ENCODE measurements at regions not wholly inside any gene's neighbourhood (a gene's known extent, or its start where the extent isn't known, plus 50 kb on each side); places are given as distances from the start of the nearest gene placed in this dataset.

DNA sequence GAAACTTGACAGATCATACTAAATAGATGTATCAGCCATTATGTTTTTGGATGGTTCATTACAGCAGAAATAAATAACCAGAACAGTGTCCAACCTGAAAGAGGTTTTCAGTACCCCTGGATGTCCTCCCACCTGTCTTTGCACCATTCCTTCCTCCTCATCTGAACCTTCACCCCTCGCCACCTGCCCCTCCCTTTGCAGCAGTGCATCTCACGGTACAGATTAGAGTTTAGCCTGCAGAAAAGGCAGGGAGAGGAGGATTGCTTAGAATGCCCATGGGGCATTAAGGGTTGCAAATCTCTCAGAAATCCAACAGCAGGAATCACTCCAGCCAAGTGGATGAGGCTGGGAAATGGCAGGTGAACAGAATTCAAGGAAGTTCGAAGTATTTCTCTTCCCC lies 155.0 kb downstream of the HS3ST2 start:
- Mint-ChIP-seq H3K4me3 (ENCODE audit: low read depth, unreplicated experiment) (no peak overlapping the region), H3K36me3 (ENCODE audit: insufficient read depth, unreplicated experiment) (no peaks in the 10 kb centered on the region), H3K4me1 (ENCODE audit: low read depth, unreplicated experiment) (peaks cover 9% of the 10 kb centered on the region), H3K27me3 (ENCODE audit: unreplicated experiment) (peaks cover 88% of the 10 kb centered on the region), H3K27ac (ENCODE audit: unreplicated experiment) (no peak overlapping the region), H3K9me3 (ENCODE audit: low read depth, unreplicated experiment) (no peaks in the 10 kb centered on the region)
- CTCF ChIA-PET: no interaction called here
- no TSS peak for BruUV-seq (replicated peaks)
- no peak for DNase-seq
- TF ChIP-seq, protein P1, sequence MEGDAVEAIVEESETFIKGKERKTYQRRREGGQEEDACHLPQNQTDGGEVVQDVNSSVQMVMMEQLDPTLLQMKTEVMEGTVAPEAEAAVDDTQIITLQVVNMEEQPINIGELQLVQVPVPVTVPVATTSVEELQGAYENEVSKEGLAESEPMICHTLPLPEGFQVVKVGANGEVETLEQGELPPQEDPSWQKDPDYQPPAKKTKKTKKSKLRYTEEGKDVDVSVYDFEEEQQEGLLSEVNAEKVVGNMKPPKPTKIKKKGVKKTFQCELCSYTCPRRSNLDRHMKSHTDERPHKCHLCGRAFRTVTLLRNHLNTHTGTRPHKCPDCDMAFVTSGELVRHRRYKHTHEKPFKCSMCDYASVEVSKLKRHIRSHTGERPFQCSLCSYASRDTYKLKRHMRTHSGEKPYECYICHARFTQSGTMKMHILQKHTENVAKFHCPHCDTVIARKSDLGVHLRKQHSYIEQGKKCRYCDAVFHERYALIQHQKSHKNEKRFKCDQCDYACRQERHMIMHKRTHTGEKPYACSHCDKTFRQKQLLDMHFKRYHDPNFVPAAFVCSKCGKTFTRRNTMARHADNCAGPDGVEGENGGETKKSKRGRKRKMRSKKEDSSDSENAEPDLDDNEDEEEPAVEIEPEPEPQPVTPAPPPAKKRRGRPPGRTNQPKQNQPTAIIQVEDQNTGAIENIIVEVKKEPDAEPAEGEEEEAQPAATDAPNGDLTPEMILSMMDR (IDR thresholded peaks at IDR 0.05; ENCODE audit: unreplicated experiment): no peak
- intact Hi-C loops (cut with micrococcal nuclease; ENCODE audit: unreplicated experiment): no loop called here

DNA sequence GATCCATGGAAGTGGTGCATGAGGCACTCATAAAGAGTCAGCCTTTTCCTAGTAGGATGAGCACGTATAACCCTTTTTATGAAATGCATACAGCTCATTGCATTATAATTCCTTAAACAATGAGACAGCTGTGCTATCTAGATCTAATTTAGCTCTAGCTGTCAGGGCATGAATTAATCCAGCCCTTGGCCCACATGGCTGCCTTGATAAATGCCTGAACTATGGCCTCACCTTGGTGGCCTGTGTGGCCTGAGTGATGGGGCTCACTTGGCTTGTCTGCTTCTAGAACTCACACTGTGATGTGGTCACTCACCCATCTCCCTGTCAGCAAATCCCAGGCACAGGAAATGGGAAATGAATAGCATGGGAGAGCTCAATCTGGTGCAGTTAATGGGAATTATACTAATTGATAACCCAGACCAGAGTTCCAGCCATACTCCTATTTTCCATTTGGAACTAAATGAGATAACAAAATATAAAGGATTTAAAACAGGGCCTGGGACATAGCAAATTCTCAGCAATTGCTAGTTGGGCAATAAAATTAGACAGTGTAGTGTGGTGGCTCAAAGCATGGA lies 153.6 kb downstream of the HS3ST2 start:
- Mint-ChIP-seq H3K4me1 (ENCODE audit: low read depth, unreplicated experiment) (peaks cover 9% of the 10 kb centered on the region), H3K27me3 (ENCODE audit: unreplicated experiment) (peaks cover 88% of the 10 kb centered on the region), H3K4me3 (ENCODE audit: low read depth, unreplicated experiment) (no peak overlapping the region), H3K27ac (ENCODE audit: unreplicated experiment) (no peak overlapping the region), H3K9me3 (ENCODE audit: low read depth, unreplicated experiment) (no peaks in the 10 kb centered on the region), H3K36me3 (ENCODE audit: insufficient read depth, unreplicated experiment) (no peaks in the 10 kb centered on the region)
- CTCF ChIA-PET: interaction anchor here (1.7 kb wide), 1 partner anchor 10 kb away, joined by 5 read pairs; no protein-coding TSS in a partner anchor
- TF ChIP-seq, protein P1 (IDR thresholded peaks at IDR 0.05; ENCODE audit: unreplicated experiment): no peak
- intact Hi-C loops (cut with micrococcal nuclease; ENCODE audit: unreplicated experiment): no loop called here
- BruUV-seq (replicated peaks): no TSS peak
- no peak for DNase-seq
